Left kidney (tissue), 1 donor: ENCODE measurements at regions not wholly inside any gene's neighbourhood (a gene's known extent, or its start where the extent isn't known, plus 50 kb on each side); places are given as distances from the start of the nearest gene placed in this dataset.

Experiments used
- DNase-seq: peaks from one replicate; pipeline ENCODE4 v3.0.0-alpha.2; 2013

GRCh38 chr11:103530257-103530656 is 421.0 kb downstream of the DYNC2H1 start:
- DNase-seq: no peak

GRCh38 chr11:103532133-103532788 is 423.0 kb downstream of the DYNC2H1 start:
- DNase-seq: no peak

GRCh38 chr11:103534191-103534590 is 425.0 kb downstream of the DYNC2H1 start:
- no peak for DNase-seq

- DNase-seq: no peak
These were observed 425.7 kb downstream of the DYNC2H1 start for GRCh38 chr11:103534959-103535358.

- no peak for DNase-seq
These were observed 427.1 kb downstream of the DYNC2H1 start for GRCh38 chr11:103536335-103536722.

- DNase-seq: no peak
These were observed 428.8 kb downstream of the DYNC2H1 start for GRCh38 chr11:103537904-103538502.

- DNase-seq: no peak
These were observed 429.9 kb downstream of the DYNC2H1 start for GRCh38 chr11:103539166-103539565.

- no peak for DNase-seq
These were observed 432.1 kb downstream of the DYNC2H1 start for GRCh38 chr11:103541186-103541795.

- DNase-seq: no peak
These were observed 433.6 kb downstream of the DYNC2H1 start for GRCh38 chr11:103542851-103543250.

- DNase-seq: no peak
These were observed 434.2 kb downstream of the DYNC2H1 start for GRCh38 chr11:103543456-103543855.

GRCh38 chr11:103544874-103545273 is 435.6 kb downstream of the DYNC2H1 start:
- DNase-seq: no peak

GRCh38 chr11:103545551-103545950 is 436.3 kb downstream of the DYNC2H1 start:
- DNase-seq: no peak

GRCh38 chr11:103546236-103546635 is 437.0 kb downstream of the DYNC2H1 start:
- no peak for DNase-seq

- DNase-seq: no peak
These were observed 437.8 kb downstream of the DYNC2H1 start for GRCh38 chr11:103547024-103547423.

- DNase-seq: no peak
These were observed 438.5 kb downstream of the DYNC2H1 start for GRCh38 chr11:103547691-103548090.

GRCh38 chr11:103548838-103549237 is 439.6 kb downstream of the DYNC2H1 start:
- DNase-seq: no peak

- no peak for DNase-seq
These were observed 441.6 kb downstream of the DYNC2H1 start for GRCh38 chr11:103550811-103551210.

- DNase-seq: no peak
These were observed 442.9 kb downstream of the DYNC2H1 start for GRCh38 chr11:103552086-103552485.

GRCh38 chr11:103556171-103556570 is 446.9 kb downstream of the DYNC2H1 start:
- DNase-seq: no peak

GRCh38 chr11:103566116-103566515 is 456.9 kb downstream of the DYNC2H1 start:
- no peak for DNase-seq

- DNase-seq: no peak
These were observed 454.7 kb upstream of the DDI1 start for GRCh38 chr11:103581760-103582159.

- DNase-seq: no peak
These were observed 454.0 kb upstream of the DDI1 start for GRCh38 chr11:103582351-103582909.

- DNase-seq: no peak
These were observed 452.4 kb upstream of the DDI1 start for GRCh38 chr11:103584021-103584420.
